ENCODE measurements at regions not wholly inside any gene's neighbourhood (a gene's known extent, or its start where the extent isn't known, plus 50 kb on each side); places are given as distances from the start of the nearest gene placed in this dataset.
"Not testable (repeated sequence)": the region's sequence is repeated elsewhere in the genome, so short reads cannot be mapped to it uniquely, and the experiment has no call there.

DNA sequence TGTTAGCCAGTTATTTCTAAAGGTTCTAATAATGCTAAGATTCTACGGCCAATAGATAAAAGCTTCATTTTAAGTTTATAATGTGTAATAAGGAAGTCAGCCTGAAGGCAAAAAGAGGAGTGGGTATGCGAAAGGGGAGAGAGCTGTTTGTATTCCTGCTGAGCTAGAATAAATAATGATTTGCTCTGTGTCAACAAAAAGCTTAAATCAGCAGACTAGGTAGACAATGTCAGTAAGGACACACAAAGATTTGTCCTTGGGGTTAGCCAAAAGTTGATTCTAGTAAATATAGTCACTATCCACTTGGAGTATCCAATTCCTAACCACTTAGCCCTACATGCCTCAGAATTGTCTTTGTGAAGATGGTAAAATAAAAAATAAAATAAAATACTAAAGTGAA, 90.3 kb upstream of the GRIA3 start:
- H3K36me3 ChIP-seq: no peaks in the 10 kb centered on the region

DNA sequence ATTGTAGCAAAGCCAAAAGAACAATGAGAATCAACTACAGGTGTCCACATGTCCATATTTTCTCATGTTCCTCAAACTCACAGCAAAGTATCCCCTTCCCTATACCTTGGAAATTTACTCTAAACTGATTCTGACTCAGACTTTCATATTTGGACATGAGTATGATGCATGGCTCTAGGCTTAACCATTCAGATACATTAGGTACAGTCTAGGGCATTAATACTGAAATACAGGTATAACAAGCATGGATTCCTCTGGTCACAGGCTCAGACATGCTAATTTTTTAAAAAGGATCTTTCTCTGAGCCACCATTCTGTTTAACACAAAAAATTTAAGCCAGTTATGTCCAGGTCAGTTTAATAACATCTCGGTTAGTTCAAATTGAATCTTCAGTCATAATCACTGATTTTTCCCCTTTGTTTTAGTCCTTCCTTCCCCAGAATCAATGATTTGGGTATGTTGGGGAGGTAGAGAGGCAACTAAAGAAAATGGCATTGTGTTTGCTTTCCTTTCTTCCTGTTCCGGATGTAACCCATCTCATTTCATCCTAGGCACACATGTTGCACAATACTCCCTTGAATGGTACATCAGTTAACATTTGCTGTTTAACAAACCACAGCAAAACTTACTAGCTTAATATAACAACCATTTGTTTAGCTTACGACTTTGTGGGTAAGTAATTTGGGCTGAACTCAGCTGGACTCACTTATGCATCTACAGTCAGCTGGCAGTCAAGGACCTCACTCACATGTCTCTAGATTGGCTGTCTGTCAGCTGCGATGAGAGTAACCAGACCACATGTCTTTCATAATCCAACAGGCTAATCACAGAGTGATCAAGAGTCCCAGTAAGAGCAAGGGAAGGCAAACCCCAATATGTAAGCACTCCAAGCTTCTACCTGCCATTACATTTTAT, 75.3 kb upstream of the GRIA3 start:
- DNase-seq (ENCODE audit: low read depth in 1 of 2, low spot score in 1 of 2): no peak
- TF ChIP-seq, protein P1, sequence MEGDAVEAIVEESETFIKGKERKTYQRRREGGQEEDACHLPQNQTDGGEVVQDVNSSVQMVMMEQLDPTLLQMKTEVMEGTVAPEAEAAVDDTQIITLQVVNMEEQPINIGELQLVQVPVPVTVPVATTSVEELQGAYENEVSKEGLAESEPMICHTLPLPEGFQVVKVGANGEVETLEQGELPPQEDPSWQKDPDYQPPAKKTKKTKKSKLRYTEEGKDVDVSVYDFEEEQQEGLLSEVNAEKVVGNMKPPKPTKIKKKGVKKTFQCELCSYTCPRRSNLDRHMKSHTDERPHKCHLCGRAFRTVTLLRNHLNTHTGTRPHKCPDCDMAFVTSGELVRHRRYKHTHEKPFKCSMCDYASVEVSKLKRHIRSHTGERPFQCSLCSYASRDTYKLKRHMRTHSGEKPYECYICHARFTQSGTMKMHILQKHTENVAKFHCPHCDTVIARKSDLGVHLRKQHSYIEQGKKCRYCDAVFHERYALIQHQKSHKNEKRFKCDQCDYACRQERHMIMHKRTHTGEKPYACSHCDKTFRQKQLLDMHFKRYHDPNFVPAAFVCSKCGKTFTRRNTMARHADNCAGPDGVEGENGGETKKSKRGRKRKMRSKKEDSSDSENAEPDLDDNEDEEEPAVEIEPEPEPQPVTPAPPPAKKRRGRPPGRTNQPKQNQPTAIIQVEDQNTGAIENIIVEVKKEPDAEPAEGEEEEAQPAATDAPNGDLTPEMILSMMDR (IDR thresholded peaks at IDR 0.05; ENCODE audit: low read depth, low read length): no peak
- no peaks in the 10 kb centered on the region for H3K36me3 ChIP-seq
- no peak overlapping the region for H3K27ac ChIP-seq
- no peaks in the 10 kb centered on the region for H3K9me3 ChIP-seq (ENCODE audit: low read depth)
- no peaks in the 10 kb centered on the region for H3K27me3 ChIP-seq
- no peaks in the 10 kb centered on the region for H3K4me1 ChIP-seq (ENCODE audit: low read depth)
- H3K4me3 ChIP-seq: no peak overlapping the region

More for the DNA sequence above, 90.3 kb upstream of the GRIA3 start:
- TF ChIP-seq, protein P1 (IDR thresholded peaks at IDR 0.05; ENCODE audit: low read depth, low read length): no peak
- H3K9me3 ChIP-seq (ENCODE audit: low read depth): no peaks in the 10 kb centered on the region
- H3K4me1 ChIP-seq (ENCODE audit: low read depth): no peaks in the 10 kb centered on the region
- H3K27ac ChIP-seq: no peak overlapping the region
- no peaks in the 10 kb centered on the region for H3K27me3 ChIP-seq
- DNase-seq (ENCODE audit: low read depth in 1 of 2, low spot score in 1 of 2): no peak
- no peak overlapping the region for H3K4me3 ChIP-seq

DNA sequence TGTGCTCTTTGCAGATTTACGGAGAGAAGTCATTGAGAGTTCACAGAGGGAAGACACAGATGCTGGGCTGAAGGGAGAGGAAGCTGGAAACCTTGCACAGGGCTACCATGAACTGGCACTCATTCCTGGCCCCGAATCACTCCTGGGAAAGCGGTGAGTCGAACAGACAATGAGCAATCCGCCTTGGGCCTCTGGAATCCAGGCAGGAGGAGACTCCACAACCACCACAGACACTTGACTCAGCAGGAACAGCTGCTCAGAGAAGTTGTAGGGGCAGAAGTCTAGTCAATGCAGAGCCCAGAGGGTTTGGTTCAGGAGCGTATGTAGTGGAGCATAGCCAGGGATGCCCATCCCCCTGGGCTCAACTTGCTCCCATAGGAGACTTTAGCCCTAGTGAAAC, 62.8 kb upstream of the GRIA3 start:
- no peaks in the 10 kb centered on the region for H3K4me1 ChIP-seq (ENCODE audit: low read depth)
- no peak overlapping the region for H3K27ac ChIP-seq
- H3K27me3 ChIP-seq: no peaks in the 10 kb centered on the region
- H3K9me3 ChIP-seq (ENCODE audit: low read depth): no peaks in the 10 kb centered on the region
- TF ChIP-seq, protein P1 (IDR thresholded peaks at IDR 0.05; ENCODE audit: low read depth, low read length): no peak
- no peak for DNase-seq (ENCODE audit: low read depth in 1 of 2, low spot score in 1 of 2)
- H3K4me3 ChIP-seq: no peak overlapping the region
- no peaks in the 10 kb centered on the region for H3K36me3 ChIP-seq

DNA sequence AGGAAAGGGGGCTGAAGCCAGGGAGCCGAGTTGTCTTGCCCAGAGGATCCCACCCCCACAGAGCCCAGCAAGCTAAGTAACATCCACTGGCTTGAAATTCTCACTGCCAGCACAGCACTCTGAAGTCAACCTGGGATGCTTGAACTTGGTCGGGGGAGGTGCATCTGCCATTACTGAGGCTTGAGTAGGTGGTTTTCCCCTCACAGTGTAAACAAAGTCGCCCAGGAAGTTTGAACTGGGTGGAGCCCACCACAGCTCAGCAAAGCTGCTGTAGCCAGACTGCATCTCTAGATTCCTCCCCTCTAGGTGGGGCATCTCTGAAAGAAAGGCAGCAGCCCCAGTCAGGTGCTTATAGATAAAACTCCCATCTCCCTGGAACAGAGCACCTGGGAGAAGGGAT, 54.3 kb upstream of the GRIA3 start:
- H3K36me3 ChIP-seq; H3K27ac ChIP-seq; H3K9me3 ChIP-seq (ENCODE audit: low read depth); DNase-seq (ENCODE audit: low read depth in 1 of 2, low spot score in 1 of 2); H3K4me3 ChIP-seq; H3K27me3 ChIP-seq; H3K4me1 ChIP-seq (ENCODE audit: low read depth): not testable (repeated sequence)

All from cardiac muscle cell (in vitro differentiated cells and primary cell).